Right ventricle myocardium superior (tissue), 1 donor: ENCODE measurements at regions not wholly inside any gene's neighbourhood (a gene's known extent, or its start where the extent isn't known, plus 50 kb on each side); places are given as distances from the start of the nearest gene placed in this dataset.

ENCODE experiments used
- ATAC-seq: fragments of 200-7000 bp; cut with Tn5 transposase; one replicate; pipeline ENCODE4 v1.9.1; 2020; ENCODE audit warnings: mild to moderate bottlenecking; ENCODE audit not compliant: poor library complexity
- DNase-seq: peaks from one replicate; pipeline ENCODE4 v3.0.0-alpha.2; 2020
- intact Hi-C: fragments of 100-400 bp; cut with DNase I; formaldehyde crosslinking; loops from one replicate; pipeline ENCODE4 v1.11.2; 2022
- donor health status: DM: no; HTN: yes; CAD: no; lungs with severe emphysema.

- DNase-seq, result no peak
- ATAC-seq, result no peak
- intact Hi-C loops, result no loop called here
These were observed 72.8 kb upstream of the ZEB2 start for GRCh38 chr2:144592500-144593256.

GRCh38 chr2:144587306-144587705 lies 67.4 kb upstream of the ZEB2 start:
- ATAC-seq (no peak), DNase-seq (no peak)
- intact Hi-C loops, result no loop called here

- ATAC-seq, result no peak
- intact Hi-C loops, result no loop called here
- DNase-seq, result no peak
These were observed 66.6 kb upstream of the ZEB2 start for GRCh38 chr2:144586476-144586875.

- DNase-seq (no peak), ATAC-seq (peak; percentile 41)
- intact Hi-C loops, result no loop called here
These were observed 64.0 kb upstream of the ZEB2 start for GRCh38 chr2:144583741-144584453.

- DNase-seq (no peak), ATAC-seq (peak; percentile 36)
- intact Hi-C loops, result no loop called here
These were observed 63.4 kb upstream of the ZEB2 start for GRCh38 chr2:144583381-144583729.

GRCh38 chr2:144582651-144583380 lies 62.9 kb upstream of the ZEB2 start:
- intact Hi-C loops, result no loop called here
- ATAC-seq, result no peak

GRCh38 chr2:144580521-144581161 lies 60.7 kb upstream of the ZEB2 start:
- intact Hi-C loops, result no loop called here
- ATAC-seq, result no peak
- no peak for DNase-seq

More at GRCh38 chr2:144582651-144583380, 62.9 kb upstream of the ZEB2 start:
- DNase-seq, result no peak

- intact Hi-C loops, result no loop called here
- ATAC-seq, result no peak
- no peak for DNase-seq
These were observed 59.6 kb upstream of the ZEB2 start for GRCh38 chr2:144579556-144579955.

GRCh38 chr2:144578099-144578498 lies 58.2 kb upstream of the ZEB2 start:
- intact Hi-C loops, result no loop called here
- no peak for DNase-seq
- ATAC-seq, result no peak

- DNase-seq (no peak), ATAC-seq (no peak)
- intact Hi-C loops, result no loop called here
These were observed 53.1 kb upstream of the ZEB2 start for GRCh38 chr2:144572977-144573376.

GRCh38 chr2:144571770-144572169 lies 51.9 kb upstream of the ZEB2 start:
- no peak for DNase-seq
- ATAC-seq, result no peak
- intact Hi-C loops, result no loop called here

- ATAC-seq (no peak), DNase-seq (no peak)
- intact Hi-C loops, result no loop called here
These were observed 50.6 kb upstream of the ZEB2 start for GRCh38 chr2:144570566-144570965.
